Kidney (tissue), 13 donors: ENCODE measurements at regions not wholly inside any gene's neighbourhood (a gene's known extent, or its start where the extent isn't known, plus 50 kb on each side); places are given as distances from the start of the nearest gene placed in this dataset.

Source experiments
- DNase-seq, 5 donors: peaks; one replicate each; pipeline ENCODE4 v3.0.0-alpha.2; 2013 to 2020
- FAIRE-seq: peaks from 2 replicates; lab custom pipeline; 2012; peaks lifted over from hg19 to GRCh38; lab: Jason Lieb, UNC
- H3K27ac ChIP-seq, 2 donors: one replicate each; pipeline ENCODE4 v1.7.0; 2013; ENCODE audit warnings: low read depth in 2 of 2, low read length in 2 of 2, inconsistent platforms in 1 of 2
- H3K27me3 ChIP-seq: one replicate; pipeline ENCODE4 v1.7.1; 2013; ENCODE audit warnings: low read length, inconsistent platforms; ENCODE audit not compliant: control insufficient read depth, insufficient read depth
- H3K36me3 ChIP-seq, 3 donors: one replicate each; pipeline versions ENCODE4 v1.7.0 to v1.7.1; 2013; ENCODE audit warnings: low read length in 3 of 3, control low read depth in 1 of 3, inconsistent platforms in 1 of 3; ENCODE audit not compliant: insufficient read depth in 3 of 3, control insufficient read depth in 2 of 3
- H3K4me1 ChIP-seq, 3 donors: one replicate each; pipeline versions ENCODE4 v1.7.0 to v1.7.1; 2013; ENCODE audit warnings: low read length in 3 of 3, inconsistent platforms in 1 of 3, low read depth in 1 of 3; ENCODE audit not compliant: control insufficient read depth in 2 of 3, insufficient read depth in 2 of 3
- H3K4me3 ChIP-seq, 3 donors: one replicate each; pipeline versions ENCODE4 v1.7.0 to v1.8.1; 2013; ENCODE audit warnings: low read length in 3 of 3, control low read depth in 1 of 3, inconsistent platforms in 1 of 3
- H3K9ac ChIP-seq, 3 donors: one replicate each; pipeline versions ENCODE4 v1.7.0 to v1.7.1; 2013; ENCODE audit warnings: low read length in 3 of 3, control low read depth in 1 of 3, inconsistent platforms in 1 of 3
- H3K9me3 ChIP-seq, 3 donors: one replicate each; pipeline versions ENCODE4 v1.7.0 to v1.7.1; 2013; ENCODE audit warnings: low read length in 3 of 3, control low read depth in 1 of 3, inconsistent platforms in 1 of 3; ENCODE audit not compliant: control insufficient read depth in 2 of 3, insufficient read depth in 1 of 3
- CTCF ChIP-seq: IDR thresholded peaks from 3 replicates; pipeline ENCODE4 v1.5.1; 2012; ENCODE audit warnings: mild to moderate bottlenecking, moderate library complexity, borderline replicate concordance; ENCODE audit not compliant: insufficient read depth; ENCODE audit errors: extremely low read depth
- intact Hi-C: fragments of 100-400 bp; cut with DNase I; formaldehyde crosslinking; loops from one replicate; pipeline ENCODE4 v1.11.1; 2022
- donor health status: control.
- donor health status: control.
- donor health status: control.
- donor health status: control.
- donor health status: control.
- donor health status: DM: yes; HTN: yes; CAD: no.
- donor health status: Normal renal cell carcinoma (clear cell type).

GRCh38 chr18:27363872-27364271 lies 178.8 kb upstream of the CHST9 start:
- Histone ChIP-seq H3K9me3 (no peaks in the 10 kb centered on the region), H3K27me3 (no peaks in the 10 kb centered on the region), H3K4me3 (no peak overlapping the region), H3K9ac (no peak overlapping the region), H3K4me1 (no peaks in the 10 kb centered on the region), H3K27ac (no peak overlapping the region), H3K36me3 (no peaks in the 10 kb centered on the region)
- peak in 2 of 5 donors; percentile 33 to 62 for DNase-seq
- intact Hi-C loops = no loop called here
- TF ChIP-seq CTCF = peak; percentile 21
- FAIRE-seq = peak; percentile 76

- Histone ChIP-seq H3K4me3 (no peak overlapping the region), H3K9ac (no peak overlapping the region), H3K36me3 (no peaks in the 10 kb centered on the region), H3K4me1 (no peaks in the 10 kb centered on the region), H3K27ac (no peak overlapping the region), H3K9me3 (no peaks in the 10 kb centered on the region), H3K27me3 (no peaks in the 10 kb centered on the region)
- TF ChIP-seq CTCF = no peak
- no peak for DNase-seq
- intact Hi-C loops = no loop called here
- no peak for FAIRE-seq
Observed at GRCh38 chr18:27361477-27361876, 176.4 kb upstream of the CHST9 start.

- no peaks in the 10 kb centered on the region for H3K36me3 ChIP-seq
- intact Hi-C loops = no loop called here
- FAIRE-seq (no peak), DNase-seq (no peak)
- H3K4me1 ChIP-seq = no peaks in the 10 kb centered on the region
- no peak overlapping the region for H3K9ac ChIP-seq
- no peak overlapping the region for H3K27ac ChIP-seq
- H3K9me3 ChIP-seq = no peaks in the 10 kb centered on the region
- no peak for TF ChIP-seq CTCF
- H3K4me3 ChIP-seq = no peak overlapping the region
- H3K27me3 ChIP-seq = no peaks in the 10 kb centered on the region
Observed at GRCh38 chr18:27355308-27355707, 170.2 kb upstream of the CHST9 start.

- intact Hi-C loops = no loop called here
- Histone ChIP-seq H3K4me1 (no peaks in the 10 kb centered on the region), H3K27me3 (no peaks in the 10 kb centered on the region), H3K4me3 (no peak overlapping the region), H3K9me3 (no peaks in the 10 kb centered on the region), H3K36me3 (no peaks in the 10 kb centered on the region), H3K9ac (no peak overlapping the region), H3K27ac (no peak overlapping the region)
- TF ChIP-seq CTCF = no peak
- no peak for DNase-seq
- no peak for FAIRE-seq
Observed at GRCh38 chr18:27353273-27353672, 168.2 kb upstream of the CHST9 start.
